Fibroblast of lung (primary cell): ENCODE measurements at regions not wholly inside any gene's neighbourhood (a gene's known extent, or its start where the extent isn't known, plus 50 kb on each side); places are given as distances from the start of the nearest gene placed in this dataset.

Experiments used
- EZH2 ChIP-seq: IDR thresholded peaks from 2 replicates; pipeline ENCODE4 v1.5.1; 2012; ENCODE audit warnings: low read length, control low read depth, mild to moderate bottlenecking; ENCODE audit errors: missing control alignments
- TF ChIP-seq, protein P1 (sequence below), 2 donors: IDR thresholded peaks in 1 of 2; conservative IDR thresholded peaks in 1 of 2; 1 replicate in 1 of 2; 2 replicates in 1 of 2; pipeline ENCODE4 v1.5.1; 2011 to 2012; ENCODE audit warnings: low read length in 2 of 2, control low read depth in 1 of 2, inconsistent platforms in 1 of 2, low read depth in 1 of 2, mild to moderate bottlenecking in 1 of 2

DNA sequence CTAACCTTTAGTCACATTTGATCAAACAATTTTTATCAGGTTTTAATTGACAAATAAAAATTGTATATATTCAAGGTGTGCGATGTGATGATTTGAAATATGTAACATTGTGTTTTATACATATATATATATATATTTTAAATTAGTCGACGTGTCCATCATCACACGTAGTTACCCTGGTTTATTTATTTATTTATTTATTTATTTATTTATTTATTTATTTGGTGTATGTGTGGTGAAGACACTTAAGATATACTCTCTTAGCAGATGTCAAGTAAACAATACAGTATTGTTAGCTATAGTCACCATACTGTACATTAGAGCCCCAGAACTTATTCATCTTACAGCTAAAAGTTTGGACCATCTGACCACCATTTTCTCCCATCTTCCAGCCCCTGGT, 224.9 kb upstream of the HHIP start:
- TF ChIP-seq, protein P1, sequence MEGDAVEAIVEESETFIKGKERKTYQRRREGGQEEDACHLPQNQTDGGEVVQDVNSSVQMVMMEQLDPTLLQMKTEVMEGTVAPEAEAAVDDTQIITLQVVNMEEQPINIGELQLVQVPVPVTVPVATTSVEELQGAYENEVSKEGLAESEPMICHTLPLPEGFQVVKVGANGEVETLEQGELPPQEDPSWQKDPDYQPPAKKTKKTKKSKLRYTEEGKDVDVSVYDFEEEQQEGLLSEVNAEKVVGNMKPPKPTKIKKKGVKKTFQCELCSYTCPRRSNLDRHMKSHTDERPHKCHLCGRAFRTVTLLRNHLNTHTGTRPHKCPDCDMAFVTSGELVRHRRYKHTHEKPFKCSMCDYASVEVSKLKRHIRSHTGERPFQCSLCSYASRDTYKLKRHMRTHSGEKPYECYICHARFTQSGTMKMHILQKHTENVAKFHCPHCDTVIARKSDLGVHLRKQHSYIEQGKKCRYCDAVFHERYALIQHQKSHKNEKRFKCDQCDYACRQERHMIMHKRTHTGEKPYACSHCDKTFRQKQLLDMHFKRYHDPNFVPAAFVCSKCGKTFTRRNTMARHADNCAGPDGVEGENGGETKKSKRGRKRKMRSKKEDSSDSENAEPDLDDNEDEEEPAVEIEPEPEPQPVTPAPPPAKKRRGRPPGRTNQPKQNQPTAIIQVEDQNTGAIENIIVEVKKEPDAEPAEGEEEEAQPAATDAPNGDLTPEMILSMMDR (conservative IDR thresholded peaks at IDR 0.05 in 1 of 2, IDR thresholded peaks at IDR 0.05 in 1 of 2; ENCODE audit: low read depth in 1 of 2, low read length in 2 of 2), result no peak
- TF ChIP-seq EZH2, result no peak
